HCT116 (cell line): ENCODE measurements at regions not wholly inside any gene's neighbourhood (a gene's known extent, or its start where the extent isn't known, plus 50 kb on each side); places are given as distances from the start of the nearest gene placed in this dataset.

Source experiments
- ELF1 ChIP-seq: IDR thresholded peaks from 2 replicates; pipeline ENCODE4 v1.6.1; 2012; ENCODE audit warnings: low read depth, borderline replicate concordance
- EZH2phosphoT487 ChIP-seq: fragments of 200-600 bp; IDR thresholded peaks from 2 replicates; pipeline ENCODE4 v1.6.1; 2018; ENCODE audit warnings: antibody characterized with exemption, borderline replicate concordance
- JUND ChIP-seq: IDR thresholded peaks from 2 replicates; pipeline ENCODE4 v1.6.1; 2012
- POLR2A ChIP-seq: IDR thresholded peaks from 2 replicates; pipeline ENCODE4 v1.7.0; 2011; ENCODE audit warnings: borderline replicate concordance; ENCODE audit not compliant: insufficient read depth, insufficient read length; ENCODE audit errors: extremely low read depth
- POLR2AphosphoS5 ChIP-seq: IDR thresholded peaks from 2 replicates; pipeline ENCODE4 v1.6.1; 2011; ENCODE audit warnings: mild to moderate bottlenecking, low read depth, low read length, moderate library complexity
- RAD21 ChIP-seq: IDR thresholded peaks from 2 replicates; pipeline ENCODE4 v1.6.1; 2012; ENCODE audit warnings: low read depth, mild to moderate bottlenecking
- YY1 ChIP-seq: IDR thresholded peaks from 2 replicates; pipeline ENCODE4 v1.6.1; 2011; ENCODE audit warnings: low read length, low read depth, moderate library complexity, mild to moderate bottlenecking; ENCODE audit not compliant: insufficient replicate concordance; ENCODE audit errors: extremely low read depth
- ZFX ChIP-seq: fragments of 450-650 bp; IDR thresholded peaks from 2 replicates; pipeline ENCODE4 v1.6.1; 2017
- TF ChIP-seq, protein P1 (sequence below), 3 experiments: fragments of 200-600 bp in 1 of 3; sonication (generic) in 1 of 3; IDR thresholded peaks in 2 of 3; conservative IDR thresholded peaks in 1 of 3; 2 replicates each; pipeline ENCODE4 v1.5.1; 2012 to 2017; ENCODE audit warnings: low read depth in 2 of 3, low read length in 2 of 3, antibody characterized with exemption in 1 of 3, borderline replicate concordance in 1 of 3, control low read depth in 1 of 3, mild to moderate bottlenecking in 1 of 3, mixed read lengths in 1 of 3, mixed run types in 1 of 3, moderate library complexity in 1 of 3; ENCODE audit not compliant: insufficient read depth in 1 of 3
- TF ChIP-seq, protein P2 (sequence below): IDR thresholded peaks from 2 replicates; pipeline ENCODE4 v1.6.1; 2012

DNA sequence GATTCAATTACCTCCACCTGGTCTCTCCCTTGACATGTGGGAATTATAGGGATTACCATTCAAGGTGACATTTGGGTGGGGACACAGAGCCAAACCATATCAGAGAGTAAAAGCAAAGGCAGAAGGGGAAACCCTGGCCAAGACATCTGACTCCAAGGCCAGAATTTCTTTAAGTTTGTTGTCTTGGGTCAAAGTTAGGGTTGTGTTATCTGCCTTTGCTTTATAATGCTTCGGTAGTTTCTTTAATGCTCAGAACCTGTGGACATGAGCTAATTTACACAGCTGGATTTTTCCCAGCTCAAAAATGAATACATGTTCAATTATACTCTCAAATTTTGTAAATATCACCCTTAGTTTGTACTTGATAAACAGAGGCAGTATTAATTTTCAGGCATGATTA, 1074.4 kb downstream of the ADGRL2 start:
- TF ChIP-seq YY1 (no peak), POLR2A (no peak), POLR2AphosphoS5 (no peak), ELF1 (no peak), ZFX (no peak), RAD21 (no peak), JUND (no peak), EZH2phosphoT487 (no peak)
- TF ChIP-seq, protein P1, sequence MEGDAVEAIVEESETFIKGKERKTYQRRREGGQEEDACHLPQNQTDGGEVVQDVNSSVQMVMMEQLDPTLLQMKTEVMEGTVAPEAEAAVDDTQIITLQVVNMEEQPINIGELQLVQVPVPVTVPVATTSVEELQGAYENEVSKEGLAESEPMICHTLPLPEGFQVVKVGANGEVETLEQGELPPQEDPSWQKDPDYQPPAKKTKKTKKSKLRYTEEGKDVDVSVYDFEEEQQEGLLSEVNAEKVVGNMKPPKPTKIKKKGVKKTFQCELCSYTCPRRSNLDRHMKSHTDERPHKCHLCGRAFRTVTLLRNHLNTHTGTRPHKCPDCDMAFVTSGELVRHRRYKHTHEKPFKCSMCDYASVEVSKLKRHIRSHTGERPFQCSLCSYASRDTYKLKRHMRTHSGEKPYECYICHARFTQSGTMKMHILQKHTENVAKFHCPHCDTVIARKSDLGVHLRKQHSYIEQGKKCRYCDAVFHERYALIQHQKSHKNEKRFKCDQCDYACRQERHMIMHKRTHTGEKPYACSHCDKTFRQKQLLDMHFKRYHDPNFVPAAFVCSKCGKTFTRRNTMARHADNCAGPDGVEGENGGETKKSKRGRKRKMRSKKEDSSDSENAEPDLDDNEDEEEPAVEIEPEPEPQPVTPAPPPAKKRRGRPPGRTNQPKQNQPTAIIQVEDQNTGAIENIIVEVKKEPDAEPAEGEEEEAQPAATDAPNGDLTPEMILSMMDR (IDR thresholded peaks at IDR 0.05 in 2 of 3, conservative IDR thresholded peaks at IDR 0.05 in 1 of 3; ENCODE audit: borderline replicate concordance in 1 of 3, insufficient read depth in 1 of 3, low read depth in 2 of 3, low read length in 2 of 3): no peak
- TF ChIP-seq, protein P2, sequence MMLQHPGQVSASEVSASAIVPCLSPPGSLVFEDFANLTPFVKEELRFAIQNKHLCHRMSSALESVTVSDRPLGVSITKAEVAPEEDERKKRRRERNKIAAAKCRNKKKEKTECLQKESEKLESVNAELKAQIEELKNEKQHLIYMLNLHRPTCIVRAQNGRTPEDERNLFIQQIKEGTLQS: no peak
